ENCODE measurements at regions not wholly inside any gene's neighbourhood (a gene's known extent, or its start where the extent isn't known, plus 50 kb on each side); places are given as distances from the start of the nearest gene placed in this dataset.

GRCh38 chr12:91567100-91567485 lies 384.5 kb upstream of the DCN start:
- TF ChIP-seq CTCF (IDR thresholded peaks at IDR 0.05) (no peak), REST (IDR thresholded peaks at IDR 0.05; ENCODE audit: insufficient read depth in 1 of 2, low read depth in 2 of 2, low read length in 1 of 2) (no peak), SIN3A (IDR thresholded peaks at IDR 0.05; ENCODE audit: borderline replicate concordance, insufficient read depth, low read depth, low read length) (no peak)
